Right forelimb (tissue), 1 donor: ENCODE measurements at regions not wholly inside any gene's neighbourhood (a gene's known extent, or its start where the extent isn't known, plus 50 kb on each side); places are given as distances from the start of the nearest gene placed in this dataset.

Experiments
- DNase-seq: peaks from one replicate; pipeline ENCODE4 v3.0.0-alpha.2; 2018

DNA sequence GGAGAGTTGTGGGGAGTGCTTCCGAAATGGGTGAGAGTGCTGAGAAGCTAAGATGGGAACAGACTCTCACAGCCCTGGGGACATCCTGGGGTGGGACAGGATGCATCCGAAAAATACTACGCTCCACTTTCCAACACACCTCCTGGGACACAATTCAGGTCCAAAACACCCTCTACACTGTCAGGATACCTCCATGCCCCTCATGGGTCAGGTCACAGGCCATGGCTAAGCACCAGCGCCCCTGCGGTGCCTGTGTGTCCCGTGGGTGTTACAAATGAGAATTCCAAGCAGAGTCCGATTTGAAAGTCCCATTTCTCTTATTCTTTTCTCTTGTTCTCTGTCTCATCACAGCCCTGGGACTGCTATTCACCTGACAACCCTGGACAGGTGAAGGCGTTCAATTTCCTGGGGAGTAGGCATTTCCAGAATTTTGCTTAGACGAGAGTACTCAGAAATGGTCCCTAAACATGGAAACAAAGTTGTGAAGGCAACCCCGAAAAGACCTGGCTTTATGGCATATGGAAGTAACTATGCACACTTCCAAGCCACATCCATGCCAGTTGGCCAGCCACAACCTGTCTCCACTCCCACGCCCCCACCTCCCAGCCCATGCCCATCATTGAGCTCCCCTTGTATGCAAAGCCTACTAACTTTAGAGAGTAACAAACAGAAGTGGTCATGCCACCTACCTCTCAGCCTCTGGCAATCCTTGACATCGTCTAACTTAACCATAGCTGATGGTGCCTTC, 87.9 kb upstream of the ZNF507 start:
- DNase-seq: no peak

DNA sequence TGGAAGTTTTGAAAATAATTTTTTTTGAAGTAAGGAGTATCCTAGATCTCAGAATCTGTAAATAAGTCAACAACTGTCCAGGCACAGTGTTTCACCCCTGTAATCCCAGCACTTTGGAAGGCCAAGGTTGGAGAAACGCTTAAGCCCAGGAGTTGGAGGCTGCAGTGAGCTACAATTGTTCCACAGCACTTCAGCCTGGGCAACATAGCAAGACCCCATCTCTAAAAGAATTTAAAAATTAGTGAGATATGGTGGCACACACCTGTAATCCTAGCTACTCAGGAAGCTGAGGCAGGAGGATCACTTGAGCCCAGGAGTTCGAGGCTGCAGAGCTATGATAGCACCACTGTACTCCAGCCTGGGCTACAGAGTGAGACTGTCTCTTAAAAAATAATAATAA, 87.2 kb upstream of the ZNF507 start:
- DNase-seq: no peak

DNA sequence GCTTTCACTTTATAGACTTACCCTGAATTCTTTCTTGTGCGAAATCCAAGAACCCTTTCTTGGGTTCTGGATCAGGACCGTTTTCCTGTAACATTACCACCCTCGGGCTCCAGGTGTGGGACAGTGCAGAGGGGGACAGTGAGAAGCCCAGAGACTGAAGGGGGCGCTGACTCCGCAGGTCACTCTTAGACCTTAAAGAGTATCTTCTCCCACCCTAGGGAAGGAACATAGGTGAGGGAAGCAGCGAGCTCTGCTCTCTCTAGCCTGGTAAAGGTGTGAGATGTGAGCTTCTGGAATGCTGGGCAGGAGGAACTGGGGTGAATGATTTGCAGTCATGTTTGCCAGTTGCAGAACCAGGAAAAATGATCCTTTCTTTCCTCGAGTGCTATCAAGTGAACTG, 80.8 kb upstream of the ZNF507 start:
- no peak for DNase-seq

DNA sequence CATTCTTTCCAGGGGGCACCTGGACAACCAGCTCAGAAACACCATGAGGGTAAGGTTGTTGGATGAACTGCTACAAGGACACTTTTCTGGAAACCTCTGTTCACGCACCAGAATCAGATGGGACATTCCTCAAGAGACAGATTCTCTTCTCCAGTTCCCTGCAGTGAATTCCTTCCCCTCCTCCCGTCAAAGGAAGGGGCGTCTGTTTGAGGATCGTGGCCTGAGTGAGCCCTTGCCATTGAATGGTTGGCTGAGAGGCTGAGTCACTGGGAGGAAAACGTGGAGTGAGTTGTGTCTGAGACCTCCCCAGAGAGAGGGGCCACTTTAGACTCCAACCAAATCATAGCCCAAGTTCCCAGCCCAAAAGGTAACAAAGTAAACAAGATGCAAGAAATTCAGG, 79.4 kb upstream of the ZNF507 start:
- DNase-seq: no peak

DNA sequence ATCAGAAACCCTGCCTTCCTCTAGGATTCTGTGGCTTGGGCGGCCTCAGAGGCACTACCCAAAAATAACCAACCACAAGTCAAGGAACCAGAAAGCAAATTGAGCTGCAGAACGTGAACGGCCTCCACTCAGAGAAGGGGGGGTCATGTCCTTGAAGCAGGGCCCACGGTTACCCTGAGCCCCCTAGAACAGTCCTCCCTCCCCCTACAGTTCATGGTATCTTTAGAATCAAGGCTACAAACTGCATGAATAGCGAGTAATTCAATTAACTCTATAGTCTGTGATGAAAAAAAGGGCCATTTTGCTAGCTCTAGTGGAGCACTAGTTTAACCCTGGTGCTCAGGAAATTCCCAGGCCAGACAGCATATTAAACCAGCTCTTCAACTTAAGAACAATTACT, 79.0 kb upstream of the ZNF507 start:
- DNase-seq: no peak

DNA sequence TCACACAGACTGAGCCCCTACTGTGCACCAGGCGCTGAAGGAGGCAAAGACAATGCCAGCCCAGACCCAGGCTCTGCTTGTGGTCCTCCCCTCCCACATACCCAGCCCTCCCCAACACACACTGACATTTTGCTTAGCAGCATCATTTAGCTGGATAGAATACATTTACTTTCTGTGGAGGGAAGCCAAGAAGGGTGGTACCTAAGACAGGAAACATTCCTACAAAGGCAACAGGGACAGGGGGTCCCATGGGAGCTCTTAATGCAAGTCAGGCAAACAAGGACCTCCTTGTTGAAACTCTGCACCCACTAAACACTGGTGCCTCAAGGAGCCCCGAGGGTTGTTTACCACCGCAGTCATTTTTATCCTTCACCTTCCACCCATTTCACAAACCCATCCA, 77.0 kb upstream of the ZNF507 start:
- DNase-seq: no peak

DNA sequence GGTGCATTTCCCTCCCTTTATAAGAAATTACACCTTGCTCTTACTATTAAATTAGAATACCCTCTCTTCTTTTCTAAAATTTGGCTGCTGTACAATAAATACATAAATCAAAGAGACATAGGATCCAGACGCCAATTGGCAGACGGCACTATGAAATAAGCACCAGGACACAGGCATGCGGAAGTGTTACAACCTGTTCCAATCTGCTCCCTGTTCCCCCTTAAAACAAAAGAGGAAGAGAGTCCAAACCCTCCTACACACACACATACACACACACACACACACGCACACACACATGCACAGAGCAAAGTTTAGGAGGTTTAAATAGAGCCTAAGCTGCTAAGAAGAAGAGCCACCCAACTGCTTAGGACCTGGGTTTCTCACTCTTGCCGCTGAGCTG, 75.6 kb upstream of the ZNF507 start:
- no peak for DNase-seq

DNA sequence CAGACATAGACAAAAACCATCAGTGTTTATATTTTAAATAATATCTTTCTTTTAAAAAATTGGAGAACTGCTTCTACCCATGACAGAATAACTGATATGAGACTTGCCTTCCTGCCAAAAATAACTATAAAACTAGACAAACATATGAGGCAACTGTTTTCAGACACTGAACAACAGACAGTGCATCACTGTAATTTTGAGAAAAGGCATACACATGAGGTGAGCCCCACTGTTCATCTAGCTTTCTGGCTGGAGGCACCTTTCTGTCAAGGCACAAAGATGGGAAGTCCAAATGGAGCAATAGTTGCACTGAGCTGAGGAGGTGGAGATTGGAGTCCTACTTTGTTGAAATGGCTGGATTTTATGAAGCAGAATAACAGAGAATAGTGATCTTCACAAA, 71.9 kb upstream of the ZNF507 start:
- DNase-seq: no peak

DNA sequence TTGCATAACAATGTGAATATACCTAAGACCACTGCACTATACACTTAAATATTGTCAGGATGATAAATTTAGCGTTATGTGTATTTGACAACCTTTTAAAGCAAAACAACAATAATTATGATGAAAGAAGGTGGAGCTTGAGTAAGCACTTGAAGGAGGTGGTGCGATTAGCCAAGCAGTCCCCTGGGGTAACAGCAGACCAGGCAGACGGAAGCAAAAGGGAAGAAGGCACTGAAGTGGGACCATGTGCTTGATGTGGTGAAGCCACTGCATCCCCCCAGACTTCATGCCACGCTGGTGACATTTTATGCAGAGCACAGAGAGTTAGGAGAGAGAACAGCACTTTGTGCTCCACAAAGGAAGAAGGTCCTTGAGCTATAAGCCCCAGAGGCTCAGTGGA, 58.3 kb upstream of the ZNF507 start:
- DNase-seq: no peak

DNA sequence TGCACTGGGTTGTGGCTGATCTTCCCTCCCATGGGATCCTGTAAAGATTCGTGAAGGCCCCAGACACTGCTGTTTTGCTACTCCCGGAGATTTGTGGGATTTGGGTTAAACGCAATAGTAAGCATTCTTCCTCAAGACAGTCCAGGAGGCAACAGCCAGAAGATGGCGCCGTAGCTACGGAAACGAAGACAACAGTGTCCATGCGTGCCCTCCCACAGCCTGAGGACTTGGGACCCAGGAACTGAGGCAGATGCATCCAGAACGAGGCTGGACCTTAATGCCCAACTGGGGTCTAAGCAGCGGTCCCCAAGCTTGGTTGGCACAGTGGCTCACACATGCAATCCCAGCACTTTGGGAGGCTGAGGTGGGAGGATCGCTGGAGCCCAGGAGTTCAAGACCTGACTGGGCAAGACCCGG, 57.6 kb upstream of the ZNF507 start:
- peak; percentile 68 for DNase-seq

DNA sequence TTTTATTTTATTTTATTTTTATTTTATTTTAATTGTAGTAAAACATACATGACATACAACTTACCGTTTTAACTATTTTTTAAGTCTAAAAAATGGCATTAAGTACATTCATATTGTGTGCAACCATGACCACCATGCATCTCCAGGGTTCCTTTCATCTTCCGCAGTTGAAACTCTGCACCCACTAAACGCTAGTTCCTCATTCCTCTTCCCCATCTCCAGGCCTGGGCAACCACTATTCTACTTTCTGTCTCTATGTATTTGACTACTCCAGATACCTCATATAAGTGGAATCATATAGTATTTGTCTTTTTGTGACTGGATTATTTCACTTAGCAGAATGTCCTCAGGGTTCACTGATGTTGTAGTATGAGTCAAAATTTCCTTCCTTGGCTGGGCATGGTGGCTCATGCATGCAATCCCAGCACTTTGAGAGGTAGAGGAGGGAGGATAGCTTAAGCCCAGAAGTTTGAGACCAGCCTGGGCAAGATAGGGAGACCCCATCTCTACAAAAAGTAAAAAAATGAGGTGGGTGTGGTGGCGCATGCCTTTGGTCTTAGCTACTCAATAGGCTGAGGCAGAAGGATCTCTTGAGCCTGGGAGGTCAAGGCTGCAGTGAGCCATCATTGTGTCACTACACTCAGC, 55.7 kb upstream of the ZNF507 start:
- no peak for DNase-seq

DNA sequence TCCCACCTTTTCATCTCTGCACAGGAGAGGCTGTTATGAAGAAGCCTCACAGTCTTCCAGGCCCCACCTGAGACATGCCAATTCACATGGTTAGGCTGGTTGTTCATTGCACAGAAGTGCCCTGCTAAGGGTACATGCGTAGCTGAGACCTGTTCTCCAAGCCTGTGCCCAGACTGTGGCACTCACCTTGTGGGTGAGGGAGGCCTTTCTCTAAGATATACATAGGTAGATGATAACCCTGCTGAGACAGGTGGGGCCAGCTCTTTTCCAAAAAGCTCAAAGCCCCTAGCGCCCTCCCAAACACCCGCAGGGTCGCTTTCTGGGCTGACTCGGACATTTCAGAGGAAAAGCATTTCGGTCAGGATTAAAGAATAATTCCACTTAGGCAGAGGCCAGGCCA, 53.5 kb upstream of the ZNF507 start:
- no peak for DNase-seq

DNA sequence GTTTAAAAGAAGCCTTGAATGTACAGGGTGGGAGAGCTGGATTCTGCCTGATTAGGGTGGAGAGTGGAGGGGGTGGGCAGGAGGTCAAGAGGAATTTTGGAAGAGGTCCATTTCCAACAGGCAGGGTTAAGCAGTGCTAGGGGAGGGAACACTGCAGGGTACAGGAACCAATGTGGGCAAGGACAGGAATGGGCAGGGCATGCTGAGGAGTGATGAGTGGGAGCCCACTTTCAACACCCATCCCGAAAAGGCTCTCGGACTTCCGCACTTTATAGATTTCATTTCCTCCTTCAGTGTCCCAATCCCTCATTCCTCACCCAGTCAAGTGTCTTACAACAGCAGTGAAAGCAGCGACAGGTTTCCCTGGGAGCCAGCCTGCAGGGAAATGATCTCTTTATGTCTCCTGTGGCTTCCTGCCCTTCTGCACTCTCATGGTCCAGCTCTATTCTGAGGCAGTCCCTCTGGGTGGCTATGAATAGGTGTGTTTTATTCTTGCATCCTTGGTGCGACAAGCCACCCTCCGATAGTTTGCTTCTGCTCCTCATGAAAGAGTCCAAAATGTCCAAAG, 50.5 kb upstream of the ZNF507 start:
- no peak for DNase-seq
